ENCODE measurements at regions not wholly inside any gene's neighbourhood (a gene's known extent, or its start where the extent isn't known, plus 50 kb on each side); places are given as distances from the start of the nearest gene placed in this dataset.

DNA sequence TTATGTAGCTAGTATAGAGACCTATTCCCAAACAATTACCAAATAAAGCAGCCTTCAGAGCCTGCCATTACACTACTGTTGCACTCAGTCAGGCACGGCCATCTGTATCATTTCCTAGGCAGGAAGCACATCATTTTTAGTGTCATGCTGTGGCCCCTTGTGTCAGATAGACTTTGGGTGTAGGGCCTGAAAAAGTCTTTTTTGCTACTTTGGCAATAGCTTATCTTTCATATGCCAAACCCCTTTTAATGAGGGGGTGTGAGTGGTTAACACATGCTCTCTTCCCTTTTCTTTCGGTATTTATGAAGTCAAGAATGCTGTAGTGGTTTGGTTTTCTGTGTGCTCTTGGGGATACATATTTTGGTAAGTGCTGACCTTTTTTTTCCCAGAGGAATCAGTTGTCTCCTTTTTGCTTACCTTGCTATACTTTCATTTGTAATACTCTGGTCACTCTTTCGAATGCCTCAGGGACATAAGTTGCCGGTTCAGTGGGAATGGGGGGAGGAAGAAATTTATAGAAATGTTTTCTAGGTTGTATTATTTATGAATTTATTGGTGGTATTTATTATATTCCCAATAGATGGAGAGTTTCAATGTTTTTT, 209.8 kb downstream of the CSNK1G3 start:
- DNase-seq (ENCODE audit: extremely low spot score) = no peak
- CTCF ChIA-PET = interaction anchor here (1.3 kb wide), 1 partner anchor 50 kb away, joined by 3 read pairs; no protein-coding TSS in a partner anchor

DNA sequence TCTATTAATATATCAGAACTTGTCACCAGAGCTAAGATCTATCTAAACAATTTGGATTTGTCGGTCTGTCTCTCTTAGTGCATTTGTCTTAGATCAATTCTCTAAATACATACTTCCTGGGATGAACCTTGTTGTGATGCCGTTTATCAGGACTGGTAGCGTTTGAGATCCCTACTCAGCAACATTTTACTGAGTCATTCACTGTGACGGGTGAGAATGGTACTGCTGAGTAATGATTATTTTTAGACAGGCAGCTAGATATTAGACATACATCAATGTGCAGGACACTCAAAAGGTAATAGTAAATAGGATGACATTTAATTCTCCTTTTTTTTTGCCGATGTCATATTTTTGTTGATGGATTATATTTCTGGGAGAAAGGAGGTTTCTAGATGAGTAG, 209.0 kb downstream of the CSNK1G3 start:
- TF ChIP-seq, protein P1, sequence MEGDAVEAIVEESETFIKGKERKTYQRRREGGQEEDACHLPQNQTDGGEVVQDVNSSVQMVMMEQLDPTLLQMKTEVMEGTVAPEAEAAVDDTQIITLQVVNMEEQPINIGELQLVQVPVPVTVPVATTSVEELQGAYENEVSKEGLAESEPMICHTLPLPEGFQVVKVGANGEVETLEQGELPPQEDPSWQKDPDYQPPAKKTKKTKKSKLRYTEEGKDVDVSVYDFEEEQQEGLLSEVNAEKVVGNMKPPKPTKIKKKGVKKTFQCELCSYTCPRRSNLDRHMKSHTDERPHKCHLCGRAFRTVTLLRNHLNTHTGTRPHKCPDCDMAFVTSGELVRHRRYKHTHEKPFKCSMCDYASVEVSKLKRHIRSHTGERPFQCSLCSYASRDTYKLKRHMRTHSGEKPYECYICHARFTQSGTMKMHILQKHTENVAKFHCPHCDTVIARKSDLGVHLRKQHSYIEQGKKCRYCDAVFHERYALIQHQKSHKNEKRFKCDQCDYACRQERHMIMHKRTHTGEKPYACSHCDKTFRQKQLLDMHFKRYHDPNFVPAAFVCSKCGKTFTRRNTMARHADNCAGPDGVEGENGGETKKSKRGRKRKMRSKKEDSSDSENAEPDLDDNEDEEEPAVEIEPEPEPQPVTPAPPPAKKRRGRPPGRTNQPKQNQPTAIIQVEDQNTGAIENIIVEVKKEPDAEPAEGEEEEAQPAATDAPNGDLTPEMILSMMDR (IDR thresholded peaks at IDR 0.05; ENCODE audit: control extremely low read depth, extremely low read depth, low read depth, missing control alignments) = no peak
- ChIA-PET CTCF (no interaction called here), POLR2A (no interaction called here)
- no peak for DNase-seq (ENCODE audit: extremely low spot score)

More for the DNA sequence above, 209.8 kb downstream of the CSNK1G3 start:
- POLR2A ChIA-PET = no interaction called here
- TF ChIP-seq, protein P1 (IDR thresholded peaks at IDR 0.05; ENCODE audit: control extremely low read depth, extremely low read depth, low read depth, missing control alignments) = no peak

DNA sequence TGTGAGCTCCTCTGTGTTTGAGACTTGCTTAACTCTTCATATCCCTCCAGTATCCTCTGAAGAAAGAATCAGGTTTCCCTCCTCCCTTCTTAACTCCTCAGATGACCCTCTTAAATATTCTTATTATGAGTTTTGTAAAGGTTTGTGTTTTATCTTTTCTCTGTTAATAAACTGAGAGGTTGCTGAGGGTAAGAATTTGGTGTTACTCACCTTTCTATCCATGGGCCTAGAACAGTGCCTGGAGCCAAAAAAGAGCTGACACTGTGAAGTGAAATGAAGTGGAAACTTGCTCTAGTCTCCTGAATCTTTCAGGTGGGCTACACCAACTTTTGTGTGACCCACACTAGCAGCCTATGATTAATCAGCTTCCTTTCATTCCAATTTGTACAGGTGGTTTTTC, 208.4 kb downstream of the CSNK1G3 start:
- TF ChIP-seq, protein P1 (IDR thresholded peaks at IDR 0.05; ENCODE audit: control extremely low read depth, extremely low read depth, low read depth, missing control alignments) = no peak
- CTCF ChIA-PET = no interaction called here
- POLR2A ChIA-PET = no interaction called here
- DNase-seq (ENCODE audit: extremely low spot score) = no peak

DNA sequence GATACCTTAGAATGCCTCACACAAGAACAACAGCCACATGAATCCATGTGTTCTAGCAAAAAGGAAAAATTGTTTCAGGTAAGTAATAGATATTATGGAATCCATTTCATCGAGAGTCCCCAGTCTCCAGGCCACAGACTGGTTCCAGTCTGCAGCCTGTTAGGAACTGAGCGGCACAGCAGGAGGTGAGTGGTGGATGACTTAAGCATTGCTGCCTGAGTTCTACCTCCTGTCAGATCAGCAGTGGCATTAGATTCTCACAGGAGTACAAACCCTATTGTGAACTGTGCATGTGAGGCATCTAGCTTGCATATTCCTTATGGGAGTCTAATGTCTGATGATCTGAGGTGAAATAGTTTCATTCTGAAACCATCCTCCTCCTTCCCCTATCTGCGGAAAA, 207.0 kb downstream of the CSNK1G3 start:
- POLR2A ChIA-PET = no interaction called here
- no peak for DNase-seq (ENCODE audit: extremely low spot score)
- CTCF ChIA-PET = no interaction called here
- TF ChIP-seq, protein P1 (IDR thresholded peaks at IDR 0.05; ENCODE audit: control extremely low read depth, extremely low read depth, low read depth, missing control alignments) = no peak

DNA sequence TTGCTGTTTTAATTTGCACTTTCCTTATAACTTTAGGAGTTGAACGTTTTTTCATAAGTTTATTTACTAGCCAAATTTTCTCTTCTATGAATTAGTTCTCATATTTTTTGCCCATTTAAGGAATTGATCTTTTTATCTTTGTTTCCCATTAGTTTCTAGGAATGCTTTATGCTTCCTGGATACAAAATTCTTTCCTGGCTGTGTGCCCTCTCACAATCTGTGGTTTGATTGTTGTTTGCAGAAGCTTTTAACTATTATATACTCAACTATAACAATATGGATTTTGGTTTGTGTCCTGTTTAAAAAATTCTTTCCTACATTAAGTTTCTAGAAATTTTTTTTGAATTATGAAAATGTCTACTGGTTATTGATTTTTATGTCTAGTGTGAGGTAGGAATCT, 206.3 kb downstream of the CSNK1G3 start:
- TF ChIP-seq, protein P1 (IDR thresholded peaks at IDR 0.05; ENCODE audit: control extremely low read depth, extremely low read depth, low read depth, missing control alignments) = no peak
- DNase-seq (ENCODE audit: extremely low spot score) = no peak
- ChIA-PET POLR2A (no interaction called here), CTCF (no interaction called here)

DNA sequence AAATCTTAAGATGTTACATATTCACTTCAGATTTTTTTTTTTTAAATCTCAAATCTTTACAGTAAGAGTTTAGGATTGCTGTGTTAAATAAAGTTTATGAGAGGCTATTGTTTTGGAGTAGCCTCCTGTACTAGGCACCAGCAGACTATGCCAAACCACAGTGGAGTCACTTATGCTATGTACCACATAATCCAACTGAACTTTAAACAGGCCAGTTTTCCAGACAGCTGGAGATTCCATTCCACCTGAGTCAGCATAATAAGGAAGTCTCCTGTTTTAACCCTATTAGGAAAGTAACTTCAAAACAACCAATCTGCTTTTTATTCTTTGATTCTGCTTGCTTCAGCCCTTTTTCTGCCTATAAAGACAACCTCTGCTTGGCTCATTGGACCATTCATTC, 205.2 kb downstream of the CSNK1G3 start:
- CTCF ChIA-PET = no interaction called here
- no peak for DNase-seq (ENCODE audit: extremely low spot score)
- TF ChIP-seq, protein P1 (IDR thresholded peaks at IDR 0.05; ENCODE audit: control extremely low read depth, extremely low read depth, low read depth, missing control alignments) = no peak
- POLR2A ChIA-PET = no interaction called here
